ENCODE measurements at regions not wholly inside any gene's neighbourhood (a gene's known extent, or its start where the extent isn't known, plus 50 kb on each side); places are given as distances from the start of the nearest gene placed in this dataset.
"Not testable (repeated sequence)": the region's sequence is repeated elsewhere in the genome, so short reads cannot be mapped to it uniquely, and the experiment has no call there.

GRCh38 chr21:23601549-23601948 lies 2005.7 kb downstream of the MRPL39 start:
- no peak overlapping the region for H3K27ac ChIP-seq (ENCODE audit: low read depth in 1 of 3, low read length in 2 of 3)
- H3K4me3 ChIP-seq (ENCODE audit: low read depth in 1 of 3, low read length in 3 of 3): no peak overlapping the region
- no peak for DNase-seq
- H3K4me1 ChIP-seq (ENCODE audit: control insufficient read depth in 3 of 3, insufficient read depth in 2 of 3, low read depth in 1 of 3, low read length in 2 of 3): no peaks in the 10 kb centered on the region
- no peaks in the 10 kb centered on the region for H3K36me3 ChIP-seq (ENCODE audit: control insufficient read depth in 3 of 3, insufficient read depth in 2 of 3, low read depth in 1 of 3, low read length in 3 of 3)
- WGBS, 3 donors: 87 to 98% (median 95%) methylated on average over 4 of the region's 4 CpGs
- no peaks in the 10 kb centered on the region for H3K9me3 ChIP-seq (ENCODE audit: control insufficient read depth in 2 of 2, insufficient read depth in 1 of 2, low read depth in 1 of 2, low read length in 1 of 2)
- no peak for FAIRE-seq
- no peaks in the 10 kb centered on the region for H3K27me3 ChIP-seq (ENCODE audit: control insufficient read depth in 3 of 3, insufficient read depth in 3 of 3, low read length in 3 of 3)

GRCh38 chr21:23593582-23593981 lies 2013.7 kb downstream of the MRPL39 start:
- WGBS, 3 donors: 76 to 79% (median 76%) methylated on average over 1 of the region's 1 CpG
- Histone ChIP-seq H3K36me3 (ENCODE audit: control insufficient read depth in 3 of 3, insufficient read depth in 2 of 3, low read depth in 1 of 3, low read length in 3 of 3) (no peaks in the 10 kb centered on the region), H3K4me1 (ENCODE audit: control insufficient read depth in 3 of 3, insufficient read depth in 2 of 3, low read depth in 1 of 3, low read length in 2 of 3) (no peaks in the 10 kb centered on the region), H3K27me3 (ENCODE audit: control insufficient read depth in 3 of 3, insufficient read depth in 3 of 3, low read length in 3 of 3) (no peaks in the 10 kb centered on the region), H3K9me3 (ENCODE audit: control insufficient read depth in 2 of 2, insufficient read depth in 1 of 2, low read depth in 1 of 2, low read length in 1 of 2) (peaks cover 0 to 2% of the 10 kb centered on the region in 2 donors), H3K27ac (ENCODE audit: low read depth in 1 of 3, low read length in 2 of 3) (no peak overlapping the region), H3K4me3 (ENCODE audit: low read depth in 1 of 3, low read length in 3 of 3) (no peak overlapping the region)
- FAIRE-seq (no peak), DNase-seq (no peak)

DNA sequence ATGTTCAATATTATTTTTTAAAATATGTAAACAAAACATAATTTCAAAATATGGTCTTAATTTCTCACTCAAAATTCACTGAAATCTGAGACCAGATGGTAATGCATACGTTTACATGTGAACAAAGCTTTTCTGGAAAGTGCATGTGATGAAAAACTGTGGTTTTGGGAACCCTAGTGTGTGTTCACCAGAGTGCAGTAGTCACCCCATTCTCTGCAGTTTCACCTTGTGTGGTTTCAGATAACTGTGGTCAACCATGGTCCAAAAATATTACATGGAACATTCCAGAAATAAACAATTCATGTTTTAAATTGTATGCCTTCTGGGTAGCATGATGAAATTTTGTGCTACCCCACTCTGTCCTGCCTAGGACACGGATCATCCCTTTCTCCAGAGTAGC lies 2021.9 kb downstream of the MRPL39 start:
- Histone ChIP-seq H3K9me3 (ENCODE audit: control insufficient read depth in 2 of 2, insufficient read depth in 1 of 2, low read depth in 1 of 2, low read length in 1 of 2) (peaks cover 0 to 2% of the 10 kb centered on the region in 2 donors), H3K4me1 (ENCODE audit: control insufficient read depth in 3 of 3, insufficient read depth in 2 of 3, low read depth in 1 of 3, low read length in 2 of 3) (no peaks in the 10 kb centered on the region), H3K27ac (ENCODE audit: low read depth in 1 of 3, low read length in 2 of 3) (no peak overlapping the region), H3K36me3 (ENCODE audit: control insufficient read depth in 3 of 3, insufficient read depth in 2 of 3, low read depth in 1 of 3, low read length in 3 of 3) (no peaks in the 10 kb centered on the region), H3K27me3 (ENCODE audit: control insufficient read depth in 3 of 3, insufficient read depth in 3 of 3, low read length in 3 of 3) (no peaks in the 10 kb centered on the region), H3K4me3 (ENCODE audit: low read depth in 1 of 3, low read length in 3 of 3) (no peak overlapping the region)
- FAIRE-seq (no peak), DNase-seq (no peak)
- WGBS, 3 donors: 48 to 61% (median 58%) methylated on average over 2 of the region's 2 CpGs

- Histone ChIP-seq H3K4me1 (ENCODE audit: control insufficient read depth in 3 of 3, insufficient read depth in 2 of 3, low read depth in 1 of 3, low read length in 2 of 3) (no peaks in the 10 kb centered on the region), H3K27me3 (ENCODE audit: control insufficient read depth in 3 of 3, insufficient read depth in 3 of 3, low read length in 3 of 3) (no peaks in the 10 kb centered on the region), H3K4me3 (ENCODE audit: low read depth in 1 of 3, low read length in 3 of 3) (no peak overlapping the region), H3K27ac (ENCODE audit: low read depth in 1 of 3, low read length in 2 of 3) (no peak overlapping the region), H3K9me3 (ENCODE audit: control insufficient read depth in 2 of 2, insufficient read depth in 1 of 2, low read depth in 1 of 2, low read length in 1 of 2) (peaks cover 0 to 1% of the 10 kb centered on the region in 2 donors), H3K36me3 (ENCODE audit: control insufficient read depth in 3 of 3, insufficient read depth in 2 of 3, low read depth in 1 of 3, low read length in 3 of 3) (no peaks in the 10 kb centered on the region)
- FAIRE-seq (no peak), DNase-seq (no peak)
Observed at GRCh38 chr21:23579573-23579972, 2027.7 kb downstream of the MRPL39 start.

GRCh38 chr21:23578027-23578426 lies 2029.3 kb downstream of the MRPL39 start:
- no peaks in the 10 kb centered on the region for H3K27me3 ChIP-seq (ENCODE audit: control insufficient read depth in 3 of 3, insufficient read depth in 3 of 3, low read length in 3 of 3)
- H3K4me1 ChIP-seq (ENCODE audit: control insufficient read depth in 3 of 3, insufficient read depth in 2 of 3, low read depth in 1 of 3, low read length in 2 of 3): no peaks in the 10 kb centered on the region
- FAIRE-seq: no peak
- no peak overlapping the region for H3K27ac ChIP-seq (ENCODE audit: low read depth in 1 of 3, low read length in 2 of 3)
- no peak overlapping the region for H3K4me3 ChIP-seq (ENCODE audit: low read depth in 1 of 3, low read length in 3 of 3)
- DNase-seq: no peak
- no peaks in the 10 kb centered on the region for H3K36me3 ChIP-seq (ENCODE audit: control insufficient read depth in 3 of 3, insufficient read depth in 2 of 3, low read depth in 1 of 3, low read length in 3 of 3)
- H3K9me3 ChIP-seq (ENCODE audit: control insufficient read depth in 2 of 2, insufficient read depth in 1 of 2, low read depth in 1 of 2, low read length in 1 of 2): peaks cover 0 to 1% of the 10 kb centered on the region in 2 donors
- 47 to 81% (median 59%) methylated on average over 1 of the region's 1 CpG for WGBS, 3 donors

- H3K4me1 ChIP-seq (ENCODE audit: control insufficient read depth in 3 of 3, insufficient read depth in 2 of 3, low read depth in 1 of 3, low read length in 2 of 3): no peaks in the 10 kb centered on the region
- no peaks in the 10 kb centered on the region for H3K36me3 ChIP-seq (ENCODE audit: control insufficient read depth in 3 of 3, insufficient read depth in 2 of 3, low read depth in 1 of 3, low read length in 3 of 3)
- FAIRE-seq (no peak), DNase-seq (no peak)
- 70 to 82% (median 72%) methylated on average over 9 of the region's 9 CpGs for WGBS, 3 donors
- H3K4me3 ChIP-seq (ENCODE audit: low read depth in 1 of 3, low read length in 3 of 3): no peak overlapping the region
- H3K9me3 ChIP-seq (ENCODE audit: control insufficient read depth in 2 of 2, insufficient read depth in 1 of 2, low read depth in 1 of 2, low read length in 1 of 2): peaks cover 0 to 1% of the 10 kb centered on the region in 2 donors
- H3K27me3 ChIP-seq (ENCODE audit: control insufficient read depth in 3 of 3, insufficient read depth in 3 of 3, low read length in 3 of 3): no peaks in the 10 kb centered on the region
- H3K27ac ChIP-seq (ENCODE audit: low read depth in 1 of 3, low read length in 2 of 3): no peak overlapping the region
Observed at GRCh38 chr21:23574932-23575331, 2032.3 kb downstream of the MRPL39 start.

DNA sequence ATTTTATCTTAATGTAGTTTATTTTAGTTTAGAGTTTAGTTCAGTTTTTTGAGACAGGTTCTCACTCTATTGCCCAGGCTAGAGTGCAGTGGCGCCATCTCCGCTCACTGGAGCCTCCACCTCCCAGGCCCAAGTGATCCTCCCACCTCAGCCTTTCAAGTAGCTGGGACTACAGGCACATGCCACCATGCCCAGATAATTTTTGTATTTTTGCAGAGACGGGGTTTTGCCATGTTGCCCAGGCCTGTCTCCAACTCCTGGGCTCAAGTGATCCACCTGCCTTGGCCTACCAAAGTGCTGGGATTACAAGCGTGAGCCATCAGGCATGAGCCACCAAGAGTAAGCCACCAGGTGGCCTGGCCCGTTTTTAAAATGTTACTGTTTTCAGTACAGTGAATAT lies 2058.4 kb downstream of the MRPL39 start:
- not testable (repeated sequence) for H3K27ac ChIP-seq (ENCODE audit: low read depth in 1 of 3, low read length in 2 of 3); H3K36me3 ChIP-seq (ENCODE audit: control insufficient read depth in 3 of 3, insufficient read depth in 2 of 3, low read depth in 1 of 3, low read length in 3 of 3); H3K9me3 ChIP-seq (ENCODE audit: control insufficient read depth in 2 of 2, insufficient read depth in 1 of 2, low read depth in 1 of 2, low read length in 1 of 2); FAIRE-seq; H3K4me1 ChIP-seq (ENCODE audit: control insufficient read depth in 3 of 3, insufficient read depth in 2 of 3, low read depth in 1 of 3, low read length in 2 of 3); H3K4me3 ChIP-seq (ENCODE audit: low read depth in 1 of 3, low read length in 3 of 3); H3K27me3 ChIP-seq (ENCODE audit: control insufficient read depth in 3 of 3, insufficient read depth in 3 of 3, low read length in 3 of 3); DNase-seq
- 77 to 84% (median 83%) methylated on average over 5 of the region's 5 CpGs for WGBS, 3 donors

GRCh38 chr21:23543333-23543732 lies 2063.9 kb downstream of the MRPL39 start:
- DNase-seq (no peak), FAIRE-seq (no peak)
- no peaks in the 10 kb centered on the region for H3K27me3 ChIP-seq (ENCODE audit: control insufficient read depth in 3 of 3, insufficient read depth in 3 of 3, low read length in 3 of 3)
- no peak overlapping the region for H3K4me3 ChIP-seq (ENCODE audit: low read depth in 1 of 3, low read length in 3 of 3)
- no peaks in the 10 kb centered on the region for H3K36me3 ChIP-seq (ENCODE audit: control insufficient read depth in 3 of 3, insufficient read depth in 2 of 3, low read depth in 1 of 3, low read length in 3 of 3)
- no peak overlapping the region for H3K27ac ChIP-seq (ENCODE audit: low read depth in 1 of 3, low read length in 2 of 3)
- WGBS, 3 donors: 57 to 74% (median 71%) methylated on average over 2 of the region's 2 CpGs
- no peaks in the 10 kb centered on the region for H3K9me3 ChIP-seq (ENCODE audit: control insufficient read depth in 2 of 2, insufficient read depth in 1 of 2, low read depth in 1 of 2, low read length in 1 of 2)
- no peaks in the 10 kb centered on the region for H3K4me1 ChIP-seq (ENCODE audit: control insufficient read depth in 3 of 3, insufficient read depth in 2 of 3, low read depth in 1 of 3, low read length in 2 of 3)

GRCh38 chr21:23542097-23542496 lies 2065.2 kb downstream of the MRPL39 start:
- FAIRE-seq: no peak
- Histone ChIP-seq H3K36me3 (ENCODE audit: control insufficient read depth in 3 of 3, insufficient read depth in 2 of 3, low read depth in 1 of 3, low read length in 3 of 3) (no peaks in the 10 kb centered on the region), H3K4me3 (ENCODE audit: low read depth in 1 of 3, low read length in 3 of 3) (no peak overlapping the region), H3K27me3 (ENCODE audit: control insufficient read depth in 3 of 3, insufficient read depth in 3 of 3, low read length in 3 of 3) (no peaks in the 10 kb centered on the region), H3K9me3 (ENCODE audit: control insufficient read depth in 2 of 2, insufficient read depth in 1 of 2, low read depth in 1 of 2, low read length in 1 of 2) (no peaks in the 10 kb centered on the region), H3K4me1 (ENCODE audit: control insufficient read depth in 3 of 3, insufficient read depth in 2 of 3, low read depth in 1 of 3, low read length in 2 of 3) (no peaks in the 10 kb centered on the region), H3K27ac (ENCODE audit: low read depth in 1 of 3, low read length in 2 of 3) (no peak overlapping the region)
- WGBS, 3 donors: 63 to 78% (median 69%) methylated on average over 1 of the region's 1 CpG
- no peak for DNase-seq
